Activated T-cell treated with anti-CD3 and anti-CD28 coated beads, Interleukin-2, amount 50 U/mL, for 48 hours (primary cell): ENCODE measurements at regions not wholly inside any gene's neighbourhood (a gene's known extent, or its start where the extent isn't known, plus 50 kb on each side); places are given as distances from the start of the nearest gene placed in this dataset.

ENCODE experiments used
- DNase-seq, 2 experiments: peaks; one replicate each; pipeline ENCODE4 v3.0.0-alpha.2; 2020

DNA sequence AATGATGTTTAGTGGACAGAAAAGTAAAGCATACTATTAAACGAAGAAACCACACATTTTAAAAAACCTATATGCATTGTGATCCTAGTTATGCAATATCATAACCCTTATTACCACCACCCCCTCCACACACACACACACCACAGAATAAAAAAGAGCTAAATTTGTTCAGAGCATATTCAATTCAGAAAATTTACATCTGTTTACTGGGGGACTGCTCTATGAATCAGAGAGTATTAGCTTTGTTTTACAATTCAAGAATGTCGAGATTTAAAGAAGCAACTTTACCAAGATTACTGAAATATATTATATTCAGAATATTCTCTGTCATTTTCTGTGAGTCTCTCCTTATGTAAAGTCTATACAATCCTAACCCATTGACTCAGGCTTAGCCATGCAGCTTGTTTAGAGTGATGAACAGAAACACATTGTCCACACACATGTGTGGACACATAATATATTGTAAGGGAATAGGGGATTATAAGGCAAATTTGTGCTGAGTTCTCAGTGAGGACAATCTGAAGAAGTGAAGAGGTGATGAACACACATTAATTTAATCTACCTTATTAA, 369.6 kb upstream of the MARCKS start:
- DNase-seq, result no peak

DNA sequence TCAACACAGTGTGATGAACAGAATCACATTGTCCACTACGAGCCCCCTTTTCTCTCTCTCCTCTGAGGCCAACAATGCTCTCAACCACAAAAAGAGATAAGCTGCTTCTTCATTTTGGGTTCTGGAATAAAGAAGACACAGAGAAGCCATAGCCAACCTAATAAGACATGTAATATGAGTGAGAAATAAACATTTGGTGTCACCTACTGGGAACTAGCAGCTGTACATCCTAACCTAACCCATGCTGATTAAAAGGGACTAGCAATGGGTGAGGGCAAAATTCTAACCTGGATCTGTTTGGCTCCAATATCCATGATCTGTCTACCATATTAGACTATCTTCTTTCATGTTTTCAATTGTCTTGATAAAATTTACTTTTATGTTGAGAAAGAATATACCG, 369.1 kb upstream of the MARCKS start:
- DNase-seq, result no peak

DNA sequence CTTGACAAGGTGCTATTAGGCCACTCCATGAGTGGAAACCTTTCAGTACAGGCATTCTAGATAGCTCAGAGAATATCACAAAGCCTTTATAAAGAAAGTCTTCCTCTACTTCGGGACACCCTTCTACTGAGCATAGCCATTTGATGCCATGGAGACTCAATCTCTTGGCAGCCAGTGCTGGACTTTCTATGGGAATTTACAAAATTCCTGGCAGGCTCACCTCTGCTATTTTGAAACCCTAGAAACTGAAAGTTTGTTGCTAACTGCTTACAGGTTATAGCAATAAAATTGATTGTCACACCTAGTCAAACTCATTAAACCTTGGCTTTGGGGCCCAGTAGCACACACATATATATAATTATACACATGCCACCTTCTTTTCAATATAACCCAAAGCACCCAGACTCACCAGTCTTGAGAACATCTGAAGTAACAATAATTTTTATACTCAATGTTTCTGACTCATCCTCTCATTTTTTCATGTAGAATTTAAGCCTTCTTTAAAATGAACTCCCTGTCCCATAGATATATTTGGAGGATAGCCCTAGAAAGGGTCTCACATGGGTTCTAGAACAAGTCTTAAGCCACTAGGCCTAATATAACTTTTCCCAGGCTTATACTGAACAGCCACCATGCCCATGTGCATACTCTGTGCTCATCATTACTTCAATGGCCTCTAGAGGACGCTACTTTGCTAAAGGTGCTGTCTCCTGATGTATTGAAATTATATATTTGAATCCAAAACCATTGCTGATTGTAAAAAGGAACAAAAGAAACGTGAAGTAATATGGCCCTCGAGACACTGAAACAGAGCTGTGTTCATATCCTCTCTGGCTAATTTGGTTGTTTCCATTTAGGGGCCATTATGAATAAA, 368.1 kb upstream of the MARCKS start:
- no peak for DNase-seq

DNA sequence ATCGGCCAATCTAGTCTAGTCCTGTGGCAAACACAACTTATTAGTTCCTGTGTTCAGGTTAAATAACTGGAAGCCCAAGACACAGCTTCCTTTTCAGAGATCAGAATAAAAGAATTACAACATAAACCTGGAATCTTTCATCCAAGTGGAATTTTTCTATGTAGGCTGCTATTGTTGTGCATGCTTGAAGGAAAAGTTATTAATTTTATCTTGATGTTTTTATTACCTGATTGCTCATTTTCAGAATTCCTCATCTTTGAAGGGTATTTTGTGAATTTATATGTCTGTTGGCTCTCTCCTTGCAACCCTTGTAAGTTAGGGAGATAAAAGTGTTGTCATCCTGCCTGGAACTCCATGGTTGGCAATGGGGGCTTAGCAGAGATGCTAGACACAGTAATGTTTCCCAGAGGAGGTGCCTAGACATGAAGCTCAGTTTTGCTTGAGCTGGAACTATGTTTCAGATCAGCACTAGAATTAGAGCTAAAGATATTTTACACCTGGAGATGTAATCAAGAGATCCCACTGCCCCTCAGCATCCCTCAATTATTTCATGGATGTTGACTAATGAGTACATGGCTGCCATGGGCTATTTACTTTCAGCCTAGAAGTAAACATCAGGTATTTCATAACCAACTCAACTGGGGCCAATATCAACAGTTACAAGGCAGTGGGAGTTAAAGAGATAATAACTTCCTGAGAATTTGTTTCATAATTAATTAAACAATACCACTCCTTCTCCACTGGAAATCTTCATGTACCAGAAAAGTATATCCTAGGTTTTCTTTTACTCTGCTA, 367.0 kb upstream of the MARCKS start:
- DNase-seq, result no peak

DNA sequence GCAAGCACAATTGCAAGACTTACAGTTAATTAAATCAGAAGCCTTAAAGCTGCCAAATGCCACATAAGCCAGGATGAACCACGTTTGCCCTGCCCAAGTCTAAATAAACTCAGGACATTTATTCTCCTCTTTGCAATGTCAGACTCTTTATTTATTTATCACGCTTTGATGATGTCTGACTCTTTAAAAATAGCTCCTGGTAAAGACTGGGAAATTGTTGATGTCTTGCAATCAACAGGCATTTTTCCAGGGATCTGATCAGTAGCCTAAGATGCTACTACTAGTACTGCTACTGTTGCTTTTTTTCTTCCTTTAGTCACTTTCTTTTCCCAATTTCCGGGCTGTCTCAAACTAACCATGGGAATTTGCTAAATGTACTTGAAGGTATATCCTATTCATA, 365.8 kb upstream of the MARCKS start:
- no peak for DNase-seq

DNA sequence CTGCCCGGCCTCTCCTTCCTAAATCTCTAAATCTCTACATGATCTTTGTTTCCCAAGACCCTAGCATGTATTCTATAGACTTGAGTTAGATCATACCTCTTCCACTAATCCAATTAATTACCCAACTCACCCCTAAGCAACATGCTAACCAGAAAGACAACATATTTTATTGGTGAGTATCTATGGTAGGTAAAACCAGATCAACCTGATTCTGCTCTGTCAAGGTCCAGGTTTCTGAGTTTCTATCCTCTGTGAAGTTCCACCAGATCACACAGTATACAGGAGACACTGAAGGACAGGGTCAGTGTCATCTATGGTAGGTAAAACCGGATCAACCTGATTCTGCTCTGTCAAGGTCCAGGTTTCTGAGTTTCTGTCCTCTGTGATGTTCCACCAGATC, 363.2 kb upstream of the MARCKS start:
- DNase-seq, result no peak

DNA sequence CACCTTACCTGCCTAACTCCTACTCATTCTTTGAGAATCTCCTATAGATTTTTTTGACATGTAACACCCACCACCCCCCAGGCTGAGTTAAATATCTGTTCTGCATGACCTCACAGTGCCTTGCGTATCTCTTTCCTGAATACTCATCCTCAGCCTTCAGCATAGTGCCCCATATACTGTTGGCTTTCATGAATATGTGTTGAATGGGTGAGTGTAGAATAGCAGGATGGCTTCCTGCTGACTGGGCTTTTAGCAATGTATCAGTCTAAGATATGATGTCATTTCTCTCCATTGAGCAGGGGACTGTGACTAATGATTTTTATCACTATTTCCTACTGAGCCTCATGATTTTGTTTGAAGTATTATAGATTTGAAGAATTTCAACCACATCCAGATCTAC, 361.6 kb upstream of the MARCKS start:
- DNase-seq, result no peak

DNA sequence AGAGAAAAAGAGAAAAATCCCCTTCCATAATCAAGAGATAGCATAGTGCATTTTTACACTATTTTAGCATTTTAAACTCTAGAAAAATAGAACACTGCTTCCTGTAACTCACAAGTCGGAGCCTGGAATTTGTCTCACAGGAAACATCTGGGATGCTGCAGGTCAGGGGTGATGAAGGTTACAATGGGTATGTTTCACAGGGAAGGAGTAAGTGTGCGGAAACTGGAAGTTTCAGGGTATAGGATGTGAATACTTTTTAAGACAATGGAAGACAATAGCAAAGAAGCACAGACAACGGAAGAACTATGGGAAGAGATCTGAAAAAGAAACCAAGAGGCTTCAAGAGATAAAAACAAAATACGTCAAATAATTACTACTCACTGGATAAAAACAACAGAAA, 361.0 kb upstream of the MARCKS start:
- DNase-seq, result no peak

DNA sequence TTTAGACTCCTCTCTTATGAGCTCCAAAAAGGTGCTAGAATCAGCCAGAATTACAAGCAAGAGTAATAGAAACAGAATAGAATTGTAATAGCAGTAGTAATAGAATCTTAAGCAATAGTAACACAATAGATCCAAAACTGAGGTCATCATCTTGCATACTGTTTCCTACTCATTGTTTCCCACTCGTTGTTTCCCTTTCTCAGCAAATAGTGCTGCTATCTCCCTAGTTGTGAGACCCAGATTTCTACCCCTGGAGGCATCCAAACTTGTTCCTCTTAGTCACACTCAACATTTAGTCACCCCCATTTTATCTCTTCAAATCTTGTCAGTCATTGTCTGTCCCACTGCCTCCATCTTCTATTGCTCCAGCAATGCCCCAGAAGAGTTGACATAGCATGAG, 356.9 kb upstream of the MARCKS start:
- DNase-seq, result no peak

DNA sequence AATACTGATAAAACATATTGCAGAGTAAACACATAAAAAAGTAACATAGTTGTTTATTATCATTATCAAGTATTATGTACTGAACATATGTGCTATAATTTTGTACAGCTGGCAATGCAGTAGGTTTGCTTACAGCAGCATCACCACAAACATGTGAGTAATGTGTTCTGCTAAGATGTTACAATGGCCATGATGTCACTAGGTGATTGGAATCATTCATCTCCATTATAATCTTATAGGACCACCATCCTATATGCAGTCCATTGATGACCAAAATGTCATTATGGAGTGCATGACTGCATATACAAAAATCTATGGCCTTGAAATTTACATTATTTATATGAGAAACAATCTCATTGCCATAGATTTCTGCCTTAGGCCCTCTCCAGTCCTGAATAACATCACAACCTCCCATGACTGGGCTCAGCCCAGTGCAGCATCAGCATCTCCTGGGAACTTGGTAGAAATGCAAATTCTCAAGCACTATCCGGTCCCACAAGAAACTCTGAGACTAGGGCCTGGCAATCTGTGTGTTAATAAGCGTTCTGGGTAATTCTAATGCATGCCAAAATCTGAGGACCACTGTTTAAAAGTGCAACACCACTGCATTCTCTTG, 352.0 kb upstream of the MARCKS start:
- no peak for DNase-seq

DNA sequence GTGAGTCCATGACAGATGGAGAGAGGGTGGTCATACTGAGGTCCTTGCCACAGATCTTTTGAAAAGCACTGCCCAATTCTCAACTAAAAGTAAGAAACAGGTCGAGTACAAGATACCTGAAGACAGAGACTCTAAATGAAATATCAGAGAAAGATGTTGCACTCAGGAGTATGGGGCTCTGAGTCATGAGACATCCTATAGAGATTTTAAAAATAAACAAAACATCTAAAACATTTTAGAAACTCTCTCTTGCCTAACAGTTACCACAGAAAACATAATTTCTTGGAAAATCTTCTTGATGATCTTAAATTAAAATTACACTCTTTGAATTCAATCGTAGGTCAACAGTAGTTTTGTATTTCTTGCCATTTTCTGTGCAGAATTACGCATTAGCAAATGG, 348.9 kb upstream of the MARCKS start:
- DNase-seq, result no peak

DNA sequence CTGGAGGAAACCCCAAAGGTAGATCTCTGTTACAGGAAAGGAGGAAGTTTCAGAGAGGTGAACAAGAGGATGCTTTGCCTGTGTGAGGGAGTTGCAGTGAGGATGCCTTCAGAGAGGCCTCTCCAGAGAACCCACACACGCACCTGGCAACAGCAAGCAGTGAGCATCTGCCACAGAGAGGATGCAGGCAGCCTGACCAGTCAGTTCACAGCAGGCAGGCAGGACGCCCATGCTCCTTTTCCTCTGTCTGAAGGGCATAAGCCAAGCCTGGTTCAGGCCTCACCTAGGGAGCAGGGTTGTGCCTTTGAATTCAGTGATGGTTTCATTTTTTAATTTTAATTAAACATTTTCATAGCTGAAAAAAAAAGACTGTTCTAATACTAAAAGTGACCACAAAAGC, 346.0 kb upstream of the MARCKS start:
- no peak for DNase-seq

DNA sequence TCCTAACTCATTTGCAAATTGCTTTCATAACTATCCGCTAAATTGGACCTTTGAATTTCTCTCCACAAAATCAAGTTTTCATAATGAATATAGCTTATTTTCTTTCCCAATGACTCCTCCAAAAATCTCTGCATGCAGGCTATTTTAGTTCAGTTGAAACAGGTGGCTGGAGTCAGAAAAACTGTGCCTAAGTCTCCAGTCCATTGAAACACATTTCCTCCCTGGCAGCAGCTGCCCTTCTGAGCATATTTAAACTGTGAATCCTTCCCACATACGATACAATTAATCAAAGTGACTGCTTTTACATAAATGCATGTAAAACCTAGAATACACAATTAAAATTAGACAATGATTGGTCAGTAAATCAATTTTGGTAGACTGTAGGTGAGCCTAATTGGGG, 344.6 kb upstream of the MARCKS start:
- no peak for DNase-seq

DNA sequence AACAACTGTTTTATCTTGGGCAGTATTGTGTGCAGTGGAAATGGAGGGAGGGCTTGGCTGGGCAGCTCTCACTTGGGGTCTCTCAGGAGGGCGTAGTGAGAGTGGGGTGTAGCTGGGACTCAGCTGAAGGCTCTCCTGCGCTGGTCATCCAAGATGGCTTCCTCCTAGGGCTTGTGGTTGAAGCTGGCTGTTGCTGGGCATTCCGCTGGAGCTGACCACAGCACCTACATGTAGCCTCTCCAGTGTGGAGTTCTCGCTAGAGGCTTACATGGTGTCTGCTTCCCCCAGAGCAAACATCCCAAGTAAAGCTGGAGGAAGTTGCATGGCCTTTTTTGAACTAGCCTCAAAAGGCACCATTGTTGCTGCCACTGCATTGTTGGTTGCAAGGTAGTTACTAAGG, 344.1 kb upstream of the MARCKS start:
- DNase-seq, result no peak

DNA sequence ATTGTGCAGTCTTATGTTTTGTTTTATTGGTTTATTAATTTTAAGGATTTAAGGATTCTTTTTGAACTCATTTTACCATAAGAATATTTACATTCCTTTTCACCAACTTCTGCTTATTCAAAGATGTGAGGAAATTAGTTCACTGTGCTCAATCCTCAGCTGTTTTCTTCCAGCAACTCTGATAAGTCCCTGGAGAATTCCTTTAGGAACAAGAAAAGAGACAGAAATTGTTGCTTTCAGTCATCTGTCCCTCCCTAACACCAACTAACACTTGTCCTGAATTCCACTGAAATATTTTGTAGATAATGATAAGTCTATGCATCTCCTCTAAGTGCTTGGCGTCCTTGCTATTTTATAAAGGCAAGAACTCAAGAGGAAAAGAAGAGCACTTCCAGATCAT, 334.8 kb upstream of the MARCKS start:
- DNase-seq, result no peak

DNA sequence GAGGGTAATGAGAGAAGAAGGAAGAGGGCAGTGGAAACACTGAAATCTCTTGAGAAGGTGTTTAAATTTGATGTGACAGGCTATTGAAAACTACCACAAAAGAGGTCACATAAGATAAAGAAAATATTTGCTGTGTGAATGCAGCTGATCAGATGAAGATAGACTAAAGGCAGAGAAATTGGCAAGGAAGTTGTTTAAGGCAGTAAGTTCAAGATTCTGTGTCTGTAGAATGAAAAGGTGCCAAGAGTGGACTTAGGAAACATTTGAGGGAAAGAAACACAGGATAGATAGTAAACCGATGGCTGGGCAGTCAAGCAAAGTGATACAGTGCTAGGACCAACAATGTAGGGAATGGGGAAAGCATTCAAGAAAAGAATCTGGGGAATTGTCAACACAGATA, 332.3 kb upstream of the MARCKS start:
- DNase-seq, result no peak

DNA sequence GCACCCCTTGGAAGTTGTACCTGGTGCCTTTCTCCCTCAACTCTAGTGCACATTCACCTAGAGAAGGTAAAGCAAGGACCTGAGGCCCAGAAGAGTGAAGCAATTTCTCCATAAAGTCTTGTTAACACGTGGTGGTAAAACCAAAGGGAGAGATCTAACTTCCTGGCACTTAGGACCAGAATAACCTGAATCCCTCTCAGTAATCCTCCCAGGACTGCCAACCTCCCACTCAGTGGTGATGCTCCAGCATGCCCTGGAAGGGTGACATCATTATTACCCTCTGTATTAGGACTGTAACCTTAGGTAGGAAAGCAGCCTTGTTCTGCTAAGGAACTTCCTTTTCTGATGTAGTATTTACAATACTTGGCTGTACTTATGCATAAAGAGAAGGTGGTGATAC, 330.6 kb upstream of the MARCKS start:
- DNase-seq, result no peak

DNA sequence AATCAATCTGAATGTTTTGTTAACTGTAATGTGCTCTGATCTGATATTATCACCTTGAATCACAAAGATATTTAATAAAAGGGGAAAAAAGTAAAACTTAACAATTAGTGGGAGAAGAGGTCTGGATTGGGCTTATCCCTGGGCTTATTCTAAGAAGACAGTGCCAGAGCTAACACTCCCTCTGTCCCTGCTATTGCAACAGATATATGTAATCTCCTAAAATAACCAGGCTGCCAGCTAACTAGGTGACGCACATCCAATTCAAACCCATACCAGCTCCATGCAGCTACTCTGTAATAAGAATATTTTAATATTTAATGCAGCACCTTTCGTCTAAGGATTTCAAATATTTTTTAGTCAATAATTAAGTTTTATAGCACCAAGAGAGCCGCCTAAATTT, 330.1 kb upstream of the MARCKS start:
- DNase-seq, result no peak

DNA sequence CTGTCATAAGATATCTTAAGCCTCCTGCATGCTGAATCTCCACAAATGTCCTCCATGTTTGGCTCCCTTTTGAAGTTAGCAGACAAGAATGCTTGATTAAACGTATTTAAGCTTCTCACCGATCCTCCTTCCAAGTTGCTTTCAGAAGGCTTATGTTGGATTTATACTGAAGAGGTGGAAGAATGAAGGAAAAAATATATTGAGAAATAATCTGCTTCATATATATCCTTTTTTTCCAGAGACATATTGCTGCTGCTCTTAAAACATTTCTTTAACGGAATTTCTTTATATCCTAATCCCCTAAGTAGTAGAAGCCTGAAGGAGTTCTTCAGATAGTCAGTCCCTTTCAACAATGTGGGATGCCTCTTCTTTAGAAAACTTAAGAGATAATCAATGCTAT, 329.0 kb upstream of the MARCKS start:
- no peak for DNase-seq

DNA sequence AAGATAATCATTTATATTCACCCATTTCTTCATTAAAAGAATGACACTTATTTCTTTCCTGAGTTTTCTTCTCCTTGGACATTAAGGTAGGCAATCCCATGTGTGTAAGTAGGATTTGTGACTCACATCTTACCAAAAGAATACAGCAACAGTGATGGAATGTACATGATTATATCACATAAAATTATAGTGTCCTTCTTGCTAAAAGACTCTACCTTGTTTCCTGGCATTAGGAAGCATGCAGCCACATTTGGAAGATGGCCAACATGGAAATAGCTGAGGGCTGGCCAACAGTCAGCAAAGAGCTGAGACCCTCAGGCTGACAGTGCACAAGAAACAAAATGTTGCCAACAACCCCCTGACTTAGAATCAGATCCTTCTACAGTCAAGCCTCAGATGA, 327.9 kb upstream of the MARCKS start:
- no peak for DNase-seq

DNA sequence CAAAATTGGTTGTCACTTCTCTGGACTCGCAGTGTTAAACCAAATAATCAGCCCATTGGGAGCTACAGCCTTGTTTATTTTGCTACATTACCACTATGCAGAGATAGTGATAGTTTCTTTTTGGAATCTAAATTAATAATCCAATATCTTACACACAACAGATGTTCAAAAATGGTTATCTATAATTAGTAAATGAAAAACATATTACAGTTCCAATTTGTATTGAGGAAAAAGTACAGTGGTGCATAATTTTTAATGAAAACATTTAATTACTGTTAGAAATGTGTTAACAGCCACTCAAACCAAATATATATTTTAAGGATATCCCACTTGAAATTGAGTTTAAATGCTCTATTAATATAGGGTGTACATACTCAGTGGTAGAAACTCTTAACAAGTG, 327.3 kb upstream of the MARCKS start:
- no peak for DNase-seq

DNA sequence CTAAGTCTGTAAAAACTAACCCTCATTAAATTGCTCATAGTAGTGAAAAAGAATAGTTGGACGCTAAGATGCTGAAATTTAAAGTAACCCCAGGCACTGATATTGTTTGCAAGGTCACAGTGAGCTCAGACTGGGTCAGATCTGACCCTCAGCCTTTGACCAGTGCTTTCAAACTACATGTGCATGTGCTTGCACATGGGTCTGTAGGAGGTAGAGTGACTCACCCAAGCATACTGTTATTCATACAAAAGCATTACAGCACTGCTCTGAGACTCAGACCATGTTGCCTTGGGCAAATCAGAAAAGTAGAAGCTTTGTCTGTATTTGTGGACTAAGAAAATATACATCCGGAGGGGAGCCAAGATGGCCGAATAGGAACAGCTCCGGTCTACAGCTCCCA, 326.4 kb upstream of the MARCKS start:
- DNase-seq, result no peak

DNA sequence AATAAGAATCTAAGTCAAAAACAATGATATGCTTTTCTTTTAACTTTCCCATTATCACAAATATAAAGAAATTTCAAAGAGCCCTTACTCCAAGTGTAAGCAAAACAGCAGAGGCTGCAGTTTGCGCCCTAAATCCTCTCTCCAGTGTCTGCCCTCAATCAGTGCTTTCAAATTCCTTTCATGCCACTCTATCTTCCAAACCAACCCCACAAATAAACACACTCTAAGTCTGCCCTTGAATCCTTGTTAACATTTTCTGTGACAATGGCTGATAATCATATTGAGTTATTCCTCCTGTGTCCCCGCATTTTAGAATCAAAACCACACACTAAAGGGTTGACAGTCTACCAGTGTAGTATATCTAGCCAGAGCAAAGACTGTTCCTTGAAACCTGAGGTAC, 317.9 kb upstream of the MARCKS start:
- no peak for DNase-seq

DNA sequence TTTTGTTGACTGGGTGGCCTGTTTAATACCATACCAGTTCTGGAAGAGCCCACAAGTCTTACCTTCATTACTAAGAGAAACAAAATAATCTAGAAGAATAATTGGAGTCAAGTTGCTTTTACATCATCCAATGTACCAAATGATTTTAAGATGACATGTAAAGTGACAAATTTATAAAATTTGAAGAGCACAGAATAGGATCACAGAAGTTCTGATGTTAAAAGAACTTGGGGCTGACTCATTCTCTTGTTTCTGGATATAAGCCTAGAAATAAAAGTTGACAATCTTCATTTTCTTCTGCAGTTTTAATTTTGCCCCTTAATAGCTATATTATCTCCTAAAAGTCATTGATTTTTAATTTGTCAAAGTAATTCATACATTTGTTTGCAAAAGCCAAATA, 317.5 kb upstream of the MARCKS start:
- no peak for DNase-seq
